Keratinocyte (primary cell): ENCODE measurements at regions not wholly inside any gene's neighbourhood (a gene's known extent, or its start where the extent isn't known, plus 50 kb on each side); places are given as distances from the start of the nearest gene placed in this dataset.

Experiments used
- DNase-seq: peaks from one replicate; pipeline ENCODE4 v3.0.0-alpha.2; 2011; ENCODE audit warnings: low read depth, missing footprints, low spot score
- FAIRE-seq: peaks from 2 replicates; lab custom pipeline; 2011; peaks lifted over from hg19 to GRCh38; lab: Jason Lieb, UNC
- H2AFZ ChIP-seq: 2 replicates; pipeline ENCODE4 v1.6.0; 2012; ENCODE audit warnings: low read length, control low read depth, inconsistent platforms; ENCODE audit not compliant: control insufficient read depth
- H3K27ac ChIP-seq: 2 replicates; pipeline ENCODE4 v1.5.1; 2011; ENCODE audit warnings: low read length; ENCODE audit not compliant: control insufficient read depth, insufficient read depth
- H3K27me3 ChIP-seq: 3 replicates; pipeline ENCODE4 v1.6.0; 2011; ENCODE audit warnings: low read length; ENCODE audit not compliant: control insufficient read depth, insufficient read depth; ENCODE audit errors: extremely low read depth
- H3K36me3 ChIP-seq, 2 experiments: 2 replicates in 1 of 2; 3 replicates in 1 of 2; pipeline ENCODE4 v1.5.1; 2011; ENCODE audit warnings: low read length in 2 of 2, mild to moderate bottlenecking in 1 of 2; ENCODE audit not compliant: control insufficient read depth in 2 of 2, insufficient read depth in 2 of 2; ENCODE audit errors: extremely low read depth in 1 of 2
- H3K4me1 ChIP-seq: 3 replicates; pipeline ENCODE4 v1.5.1; 2011; ENCODE audit warnings: low read length; ENCODE audit not compliant: control insufficient read depth, insufficient read depth; ENCODE audit errors: extremely low read depth
- H3K4me2 ChIP-seq: 3 replicates; pipeline ENCODE4 v1.6.0; 2011; ENCODE audit warnings: low read depth, low read length; ENCODE audit not compliant: control insufficient read depth, insufficient read depth; ENCODE audit errors: extremely low read depth
- H3K4me3 ChIP-seq, 3 experiments: fragments of 200-600 bp in 1 of 3; sonication (generic) in 1 of 3; 2 replicates in 2 of 3; 3 replicates in 1 of 3; pipeline ENCODE4 v1.5.1; 2011 to 2016; ENCODE audit warnings: low read length in 3 of 3, mild to moderate bottlenecking in 3 of 3, control low read depth in 2 of 3, inconsistent platforms in 1 of 3, low read depth in 1 of 3, mixed read lengths in 1 of 3, mixed run types in 1 of 3, moderate library complexity in 1 of 3; ENCODE audit not compliant: control insufficient read depth in 2 of 3, insufficient read depth in 2 of 3; ENCODE audit errors: extremely low read depth in 1 of 3
- H3K79me2 ChIP-seq: 2 replicates; pipeline ENCODE4 v1.6.0; 2012; ENCODE audit warnings: low read length; ENCODE audit not compliant: control insufficient read depth, insufficient read depth
- H3K9ac ChIP-seq: 3 replicates; pipeline ENCODE4 v1.6.0; 2011; ENCODE audit warnings: low read length; ENCODE audit not compliant: control insufficient read depth, insufficient read depth; ENCODE audit errors: extremely low read depth
- H3K9me1 ChIP-seq: 3 replicates; pipeline ENCODE4 v1.6.0; 2011; ENCODE audit warnings: low read length; ENCODE audit not compliant: control insufficient read depth, insufficient read depth; ENCODE audit errors: extremely low read depth
- H3K9me3 ChIP-seq: 2 replicates; pipeline ENCODE4 v1.5.1; 2012; ENCODE audit warnings: low read depth, low read length; ENCODE audit not compliant: control insufficient read depth
- H4K20me1 ChIP-seq: 3 replicates; pipeline ENCODE4 v1.6.0; 2011; ENCODE audit warnings: low read length; ENCODE audit not compliant: control insufficient read depth, insufficient read depth; ENCODE audit errors: extremely low read depth
- EZH2 ChIP-seq: IDR thresholded peaks from one replicate; pipeline ENCODE4 v1.6.1; 2012; ENCODE audit warnings: inconsistent platforms, mild to moderate bottlenecking, low read length, moderate library complexity
- dilution Hi-C: fragments of 300-500 bp; cut with MboI; formaldehyde crosslinking; loops from one replicate; pipeline ENCODE4 v1.7.0; 2020; ENCODE audit warnings: low sequenced_read_pairs; ENCODE audit not compliant: extremely low pct_ligation_motif_present
- TF ChIP-seq, protein P1 (sequence below), 3 experiments: IDR thresholded peaks in 1 of 3; conservative IDR thresholded peaks in 1 of 3; optimal IDR thresholded peaks in 1 of 3; 2 replicates in 2 of 3; 3 replicates in 1 of 3; pipeline versions ENCODE3 to v1.5.1; 2011; ENCODE audit warnings: low read length in 3 of 3, mild to moderate bottlenecking in 3 of 3, moderate library complexity in 2 of 3, control low read depth in 1 of 3, inconsistent platforms in 1 of 3; ENCODE audit not compliant: insufficient read depth in 2 of 3; ENCODE audit errors: extremely low read depth in 1 of 3

DNA sequence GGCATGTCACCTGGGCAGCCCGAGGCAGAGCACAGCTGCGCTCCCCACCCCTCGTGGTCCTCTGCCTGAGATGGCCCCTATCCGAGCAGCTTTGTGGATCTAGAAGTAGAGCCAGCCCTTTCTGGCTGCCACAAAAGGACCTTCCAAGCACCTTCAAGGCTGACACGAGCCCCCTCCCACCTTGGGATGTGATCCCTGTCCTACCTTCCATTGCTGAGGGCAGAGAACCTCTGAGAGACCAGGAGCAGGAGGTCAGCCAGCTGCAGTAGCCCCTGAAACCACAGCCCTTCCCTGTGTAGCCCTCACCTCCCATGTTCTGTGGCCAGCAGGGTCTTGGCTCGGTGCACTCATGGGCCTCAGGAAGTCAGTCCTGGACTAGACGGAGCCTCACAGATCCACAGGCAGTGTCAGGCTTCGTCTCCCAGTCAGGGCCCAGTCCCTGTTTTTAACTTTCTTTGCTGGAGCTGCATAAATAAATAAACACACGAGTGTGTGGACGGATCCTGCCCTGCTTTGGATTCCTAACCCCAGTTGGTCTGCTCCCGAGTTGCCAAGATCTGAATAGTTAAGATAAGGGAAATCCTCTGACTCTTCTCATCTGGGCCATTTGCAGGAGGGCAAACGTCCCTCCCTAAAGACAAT is 507.7 kb downstream of the PREX1 start:
- TF ChIP-seq, protein P1, sequence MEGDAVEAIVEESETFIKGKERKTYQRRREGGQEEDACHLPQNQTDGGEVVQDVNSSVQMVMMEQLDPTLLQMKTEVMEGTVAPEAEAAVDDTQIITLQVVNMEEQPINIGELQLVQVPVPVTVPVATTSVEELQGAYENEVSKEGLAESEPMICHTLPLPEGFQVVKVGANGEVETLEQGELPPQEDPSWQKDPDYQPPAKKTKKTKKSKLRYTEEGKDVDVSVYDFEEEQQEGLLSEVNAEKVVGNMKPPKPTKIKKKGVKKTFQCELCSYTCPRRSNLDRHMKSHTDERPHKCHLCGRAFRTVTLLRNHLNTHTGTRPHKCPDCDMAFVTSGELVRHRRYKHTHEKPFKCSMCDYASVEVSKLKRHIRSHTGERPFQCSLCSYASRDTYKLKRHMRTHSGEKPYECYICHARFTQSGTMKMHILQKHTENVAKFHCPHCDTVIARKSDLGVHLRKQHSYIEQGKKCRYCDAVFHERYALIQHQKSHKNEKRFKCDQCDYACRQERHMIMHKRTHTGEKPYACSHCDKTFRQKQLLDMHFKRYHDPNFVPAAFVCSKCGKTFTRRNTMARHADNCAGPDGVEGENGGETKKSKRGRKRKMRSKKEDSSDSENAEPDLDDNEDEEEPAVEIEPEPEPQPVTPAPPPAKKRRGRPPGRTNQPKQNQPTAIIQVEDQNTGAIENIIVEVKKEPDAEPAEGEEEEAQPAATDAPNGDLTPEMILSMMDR (optimal IDR thresholded peaks at IDR 0.05 in 1 of 3, IDR thresholded peaks at IDR 0.05 in 1 of 3, conservative IDR thresholded peaks at IDR 0.05 in 1 of 3; ENCODE audit: extremely low read depth in 1 of 3, insufficient read depth in 2 of 3, low read length in 3 of 3) = no peak
- TF ChIP-seq EZH2 = no peak
- dilution Hi-C loops = no loop called here
- FAIRE-seq = no peak

DNA sequence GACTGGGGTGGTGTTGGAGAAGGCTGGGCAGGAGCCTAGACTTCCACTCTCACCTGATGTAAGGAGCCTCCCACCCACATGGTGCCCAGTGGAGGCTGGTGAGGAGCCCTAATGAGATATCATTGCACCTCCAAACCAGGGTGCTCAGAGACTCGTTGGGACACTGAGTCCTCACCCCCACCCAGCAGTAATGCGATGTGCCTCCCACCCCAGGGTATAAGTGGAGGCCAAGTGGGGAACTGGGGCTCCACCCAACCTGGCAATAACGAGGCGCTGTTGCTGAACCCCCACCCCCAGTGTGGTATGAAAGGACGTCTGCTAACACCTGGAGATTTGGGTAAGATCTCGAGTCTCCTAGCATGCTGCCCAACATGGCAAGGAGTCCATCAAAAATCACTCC is 510.2 kb downstream of the PREX1 start:
- peaks cover 9% of the 10 kb centered on the region for H3K27me3 ChIP-seq
- H3K4me1 ChIP-seq = no peaks in the 10 kb centered on the region
- TF ChIP-seq, protein P1 (optimal IDR thresholded peaks at IDR 0.05 in 1 of 3, IDR thresholded peaks at IDR 0.05 in 1 of 3, conservative IDR thresholded peaks at IDR 0.05 in 1 of 3; ENCODE audit: extremely low read depth in 1 of 3, insufficient read depth in 2 of 3, low read length in 3 of 3) = no peak
- TF ChIP-seq EZH2 = no peak
- no peak overlapping the region for H3K4me3 ChIP-seq
- FAIRE-seq = no peak
- DNase-seq = no peak
- H3K4me2 ChIP-seq = no peak overlapping the region
- H3K9me1 ChIP-seq = no peaks in the 10 kb centered on the region
- H3K79me2 ChIP-seq = no peaks in the 10 kb centered on the region
- no peak overlapping the region for H2AFZ ChIP-seq
- no peak overlapping the region for H3K9ac ChIP-seq
- dilution Hi-C loops = no loop called here
- H4K20me1 ChIP-seq = no peaks in the 10 kb centered on the region
- H3K36me3 ChIP-seq = no peaks in the 10 kb centered on the region
- H3K27ac ChIP-seq = no peak overlapping the region
- H3K9me3 ChIP-seq = no peaks in the 10 kb centered on the region

More for the DNA sequence above, 507.7 kb downstream of the PREX1 start:
- DNase-seq = no peak
- Histone ChIP-seq H2AFZ (no peak overlapping the region), H3K4me2 (no peak overlapping the region), H3K4me3 (no peak overlapping the region), H3K9me3 (no peaks in the 10 kb centered on the region), H3K27ac (no peak overlapping the region), H3K36me3 (no peaks in the 10 kb centered on the region), H3K9ac (no peak overlapping the region), H3K4me1 (no peaks in the 10 kb centered on the region), H3K79me2 (no peaks in the 10 kb centered on the region), H4K20me1 (no peaks in the 10 kb centered on the region), H3K27me3 (peaks cover 9% of the 10 kb centered on the region), H3K9me1 (no peaks in the 10 kb centered on the region)
